GM23338 (cell line): ENCODE measurements at regions not wholly inside any gene's neighbourhood (a gene's known extent, or its start where the extent isn't known, plus 50 kb on each side); places are given as distances from the start of the nearest gene placed in this dataset.

ENCODE experiments used
- ATAC-seq: fragments of 200-7000 bp; cut with Tn5 transposase; 3 replicates; pipeline ENCODE4 v1.9.1; 2020
- DNase-seq: peaks from one replicate; pipeline ENCODE4 v3.0.0-alpha.2; 2015; ENCODE audit warnings: low spot score
- H2AFZ ChIP-seq: fragments of 200-600 bp; sonication (generic); 2 replicates; pipeline ENCODE4 v1.8.0; 2016; ENCODE audit warnings: antibody characterized with exemption, mild to moderate bottlenecking, moderate library complexity
- H3F3A ChIP-seq: fragments of 200-600 bp; sonication (generic); replicated peaks from 2 replicates; pipeline ENCODE4 v1.8.0; 2017; ENCODE audit warnings: antibody characterized with exemption, mixed run types, low read depth
- H3K27ac ChIP-seq: fragments of 200-600 bp; sonication (generic); 2 replicates; pipeline ENCODE4 v1.6.1; 2016; ENCODE audit warnings: low read depth
- H3K27me3 ChIP-seq: fragments of 200-600 bp; sonication (generic); 2 replicates; pipeline ENCODE4 v1.8.0; 2016; ENCODE audit warnings: mild to moderate bottlenecking, mixed run types, moderate library complexity; ENCODE audit not compliant: insufficient read depth
- H3K36me3 ChIP-seq: fragments of 200-600 bp; sonication (generic); 2 replicates; pipeline ENCODE4 v1.8.0; 2016; ENCODE audit warnings: mild to moderate bottlenecking; ENCODE audit not compliant: insufficient read depth
- H3K4me1 ChIP-seq: fragments of 200-600 bp; sonication (generic); 2 replicates; pipeline ENCODE4 v1.8.0; 2016; ENCODE audit warnings: mild to moderate bottlenecking, moderate library complexity; ENCODE audit not compliant: insufficient read depth
- H3K4me2 ChIP-seq: fragments of 200-600 bp; sonication (generic); 2 replicates; pipeline ENCODE4 v1.7.1; 2017; ENCODE audit warnings: mixed run types
- H3K4me3 ChIP-seq: fragments of 200-600 bp; sonication (generic); 2 replicates; pipeline ENCODE4 v1.6.1; 2016; ENCODE audit warnings: mixed run types
- H3K79me2 ChIP-seq: fragments of 200-600 bp; sonication (generic); replicated peaks from 2 replicates; pipeline ENCODE4 v1.8.0; 2017; ENCODE audit warnings: mild to moderate bottlenecking; ENCODE audit not compliant: insufficient read depth
- H3K9me2 ChIP-seq: fragments of 200-600 bp; sonication (generic); 2 replicates; pipeline ENCODE4 v1.8.0; 2017; ENCODE audit not compliant: insufficient read depth
- H4K20me1 ChIP-seq: fragments of 200-600 bp; sonication (generic); replicated peaks from 2 replicates; pipeline ENCODE4 v1.8.0; 2017; ENCODE audit warnings: mild to moderate bottlenecking; ENCODE audit not compliant: insufficient read depth
- H3K27ac Mint-ChIP-seq: 2 replicates; pipeline ENCODE4 v1.8.0; 2020; ENCODE audit warnings: inconsistent platforms, mild to moderate bottlenecking, moderate library complexity, mixed read lengths
- H3K27me3 Mint-ChIP-seq: 3 replicates; pipeline ENCODE4 v1.8.0; 2022; ENCODE audit warnings: low read depth, mild to moderate bottlenecking, moderate library complexity, mixed read lengths, inconsistent platforms; ENCODE audit not compliant: insufficient read depth, poor library complexity
- H3K36me3 Mint-ChIP-seq: 3 replicates; pipeline ENCODE4 v1.8.0; 2021; ENCODE audit warnings: low read depth, mild to moderate bottlenecking, inconsistent platforms, moderate library complexity, mixed read lengths
- H3K4me1 Mint-ChIP-seq: 3 replicates; pipeline ENCODE4 v1.8.0; 2020; ENCODE audit warnings: mild to moderate bottlenecking, inconsistent platforms, mixed read lengths
- H3K4me3 Mint-ChIP-seq: 3 replicates; pipeline ENCODE4 v1.8.0; 2021; ENCODE audit warnings: moderate library complexity, mild to moderate bottlenecking, inconsistent platforms, mixed read lengths
- H3K9me3 Mint-ChIP-seq: 3 replicates; pipeline ENCODE4 v1.8.0; 2020; ENCODE audit warnings: moderate library complexity, mild to moderate bottlenecking, inconsistent platforms, mixed read lengths
- CREB1 ChIP-seq: fragments of 250-450 bp; sonication (Bioruptor Pico); IDR thresholded peaks from 2 replicates; pipeline ENCODE4 v1.5.0; 2020; ENCODE audit warnings: low read depth, mild to moderate bottlenecking, moderate library complexity
- CTCF ChIP-seq, 2 experiments: fragments of 200-600 bp in 1 of 2; sonication (generic) in 1 of 2; conservative IDR thresholded peaks; 2 replicates each; pipeline versions ENCODE4 v1.5.1 to v1.6.1; 2016 to 2017; ENCODE audit warnings: antibody characterized with exemption in 2 of 2, low read depth in 2 of 2, mild to moderate bottlenecking in 2 of 2, moderate library complexity in 1 of 2
- ETS1 ChIP-seq: IDR thresholded peaks from 2 replicates; pipeline ENCODE4 v1.6.1; 2016; ENCODE audit warnings: antibody characterized with exemption
- EZH2 ChIP-seq: fragments of 200-600 bp; sonication (generic); IDR thresholded peaks from one replicate; pipeline ENCODE4 v1.8.0; 2017; ENCODE audit warnings: antibody characterized with exemption, mild to moderate bottlenecking, low read depth; ENCODE audit not compliant: unreplicated experiment
- JUNB ChIP-seq: IDR thresholded peaks from one replicate; pipeline ENCODE4 v1.6.1; 2016; ENCODE audit warnings: antibody characterized with exemption; ENCODE audit not compliant: unreplicated experiment
- NANOG ChIP-seq: IDR thresholded peaks from 2 replicates; pipeline ENCODE4 v1.6.1; 2016; ENCODE audit warnings: antibody characterized with exemption, borderline replicate concordance
- REST ChIP-seq: IDR thresholded peaks from one replicate; pipeline ENCODE4 v1.6.1; 2018; ENCODE audit warnings: antibody characterized with exemption; ENCODE audit not compliant: unreplicated experiment
- STAT1 ChIP-seq: IDR thresholded peaks from one replicate; pipeline ENCODE4 v1.6.1; 2016; ENCODE audit warnings: antibody characterized with exemption; ENCODE audit not compliant: unreplicated experiment
- ZNF331 ChIP-seq: fragments of 250-450 bp; sonication (Bioruptor Pico); IDR thresholded peaks from 2 replicates; pipeline ENCODE4 v1.5.0; 2020; ENCODE audit warnings: low read depth, mild to moderate bottlenecking, moderate library complexity
- ZNF462 ChIP-seq: fragments of 250-450 bp; sonication (Bioruptor Pico); IDR thresholded peaks from 2 replicates; pipeline ENCODE4 v1.5.0; 2020; ENCODE audit warnings: mild to moderate bottlenecking, moderate library complexity

GRCh38 chr10:131517781-131518180 is 206.3 kb upstream of the TCERG1L start (continued):
- no peak for TF ChIP-seq ZNF462 (CRISPR knock-in tag)
- TF ChIP-seq STAT1 = no peak
- no peak for TF ChIP-seq EZH2

GRCh38 chr10:131519723-131520605 is 208.4 kb upstream of the TCERG1L start:
- H3K79me2 ChIP-seq = no peaks in the 10 kb centered on the region
- peaks cover 4% of the 10 kb centered on the region; the same call in 1 of the 2 replicates for H3K36me3 ChIP-seq
- H3K27ac ChIP-seq = no peak overlapping the region
- no peaks in the 10 kb centered on the region for H3K4me1 ChIP-seq
- H3K9me2 ChIP-seq = no peaks in the 10 kb centered on the region
- H3K27me3 ChIP-seq = no peaks in the 10 kb centered on the region
- ATAC-seq = no peak
- no peaks in the 10 kb centered on the region for H3F3A ChIP-seq
- H3K4me2 ChIP-seq = no peak overlapping the region
- H3K9me3 Mint-ChIP-seq = peaks cover 94% of the 10 kb centered on the region
- peaks cover 29% of the 10 kb centered on the region for H3K36me3 Mint-ChIP-seq
- no peaks in the 10 kb centered on the region for H4K20me1 ChIP-seq
- no peaks in the 10 kb centered on the region for H3K27me3 Mint-ChIP-seq
- no peak overlapping the region for H3K4me3 ChIP-seq
- no peaks in the 10 kb centered on the region; the same call in 2 of the 3 replicates for H3K4me1 Mint-ChIP-seq
- no peak overlapping the region for H3K4me3 Mint-ChIP-seq
- no peak overlapping the region for H2AFZ ChIP-seq
- no peak overlapping the region for H3K27ac Mint-ChIP-seq
- no peak for DNase-seq
- TF ChIP-seq CREB1 (CRISPR knock-in tag) (no peak), JUNB (no peak), REST (no peak), CTCF (conservative IDR thresholded peaks at IDR 0.05; ENCODE audit: low read depth in 2 of 2) (no peak), NANOG (no peak), ETS1 (no peak), ZNF331 (CRISPR knock-in tag) (no peak), STAT1 (no peak)
